CD8-positive, alpha-beta memory T cell (primary cell): ENCODE measurements at regions not wholly inside any gene's neighbourhood (a gene's known extent, or its start where the extent isn't known, plus 50 kb on each side); places are given as distances from the start of the nearest gene placed in this dataset.

Experiments
- CTCF ChIA-PET: fragments of 350-600 bp; sonication (Branson Sonifier 250); formaldehyde crosslinking; loops from one replicate; lab custom pipeline; 2021; ENCODE audit warnings: antibody characterized with exemption; lab: Charles Lee
- POLR2A ChIA-PET: fragments of 350-600 bp; sonication (Branson Sonifier 250); formaldehyde crosslinking; loops from one replicate; lab custom pipeline; 2021; ENCODE audit warnings: antibody characterized with exemption; lab: Charles Lee
- DNase-seq, 5 donors: peaks; one replicate each; pipeline versions ENCODE4 v3.0.0 to v3.0.0-alpha.2; 2020 to 2022; ENCODE audit warnings: mixed read lengths in 1 of 5
- H3K27ac ChIP-seq: one replicate; pipeline ENCODE4 v1.7.0; 2013; ENCODE audit warnings: low read depth, mild to moderate bottlenecking, low read length, moderate library complexity
- H3K27me3 ChIP-seq: 2 replicates; pipeline ENCODE4 v1.7.0; 2013; ENCODE audit warnings: low read length, mild to moderate bottlenecking; ENCODE audit not compliant: insufficient read depth, poor library complexity, severe bottlenecking
- H3K36me3 ChIP-seq: 2 replicates; pipeline ENCODE4 v1.7.0; 2013; ENCODE audit warnings: mild to moderate bottlenecking, low read length, moderate library complexity; ENCODE audit not compliant: insufficient read depth
- H3K4me1 ChIP-seq: 2 replicates; pipeline ENCODE4 v1.7.0; 2013; ENCODE audit warnings: mild to moderate bottlenecking, low read length, moderate library complexity; ENCODE audit not compliant: insufficient read depth
- H3K4me3 ChIP-seq: 2 replicates; pipeline ENCODE4 v1.7.0; 2013; ENCODE audit warnings: mild to moderate bottlenecking, low read length
- H3K9me3 ChIP-seq: 2 replicates; pipeline ENCODE4 v1.7.0; 2013; ENCODE audit warnings: mild to moderate bottlenecking, low read length
- H3K27ac Mint-ChIP-seq, 8 donors: one replicate each; pipeline ENCODE4 v1.8.0; 2020 to 2021; ENCODE audit warnings: mixed read lengths in 8 of 8, mild to moderate bottlenecking in 6 of 8, inconsistent platforms in 3 of 8, moderate library complexity in 3 of 8
- H3K27me3 Mint-ChIP-seq, 2 donors: one replicate each; pipeline ENCODE4 v1.8.0; 2020 to 2021; ENCODE audit warnings: mixed read lengths in 2 of 2, mild to moderate bottlenecking in 1 of 2, moderate library complexity in 1 of 2
- H3K36me3 Mint-ChIP-seq, 3 donors: one replicate each; pipeline ENCODE4 v1.8.0; 2020 to 2021; ENCODE audit warnings: mixed read lengths in 3 of 3, inconsistent platforms in 1 of 3, mild to moderate bottlenecking in 1 of 3
- H3K4me1 Mint-ChIP-seq, 3 donors: one replicate each; pipeline ENCODE4 v1.8.0; 2020 to 2021; ENCODE audit warnings: mixed read lengths in 3 of 3, inconsistent platforms in 1 of 3, mild to moderate bottlenecking in 1 of 3
- H3K4me3 Mint-ChIP-seq, 7 donors: one replicate each; pipeline ENCODE4 v1.8.0; 2020 to 2021; ENCODE audit warnings: mixed read lengths in 7 of 7, mild to moderate bottlenecking in 6 of 7, moderate library complexity in 4 of 7, inconsistent platforms in 2 of 7
- H3K9me3 Mint-ChIP-seq, 5 donors: one replicate each; pipeline ENCODE4 v1.8.0; 2020 to 2022; ENCODE audit warnings: mixed read lengths in 5 of 5, mild to moderate bottlenecking in 3 of 5, moderate library complexity in 2 of 5, inconsistent platforms in 1 of 5

- Mint-ChIP-seq H3K4me3 (no peak overlapping the region), H3K36me3 (peaks cover 0 to 6% (median 0%) of the 10 kb centered on the region in 3 donors), H3K4me1 (peaks cover 37 to 44% (median 43%) of the 10 kb centered on the region in 3 donors), H3K27me3 (peaks cover 0 to 1% of the 10 kb centered on the region in 2 donors), H3K9me3 (no peaks in the 10 kb centered on the region), H3K27ac (peak overlapping the region in 3 of 8 donors; percentile 7 to 32 (median 10))
- Histone ChIP-seq H3K36me3 (no peaks in the 10 kb centered on the region), H3K9me3 (no peaks in the 10 kb centered on the region), H3K27me3 (no peaks in the 10 kb centered on the region), H3K27ac (no peak overlapping the region), H3K4me1 (peaks cover 26% of the 10 kb centered on the region), H3K4me3 (no peak overlapping the region)
- CTCF ChIA-PET, result interaction anchor here (0.6 kb wide), 1 partner anchor 247 kb away, joined by 3 read pairs; no protein-coding TSS in a partner anchor
- POLR2A ChIA-PET, result interaction anchor here (0.6 kb wide), 1 partner anchor 139 kb away, joined by 3 read pairs; no protein-coding TSS in a partner anchor
- no peak for DNase-seq
Observed at GRCh38 chr3:18683900-18684299, 258.8 kb upstream of the SATB1 start.

GRCh38 chr3:18681818-18682345 is 256.7 kb upstream of the SATB1 start:
- Mint-ChIP-seq H3K4me1 (peaks cover 58 to 64% (median 63%) of the 10 kb centered on the region in 3 donors), H3K36me3 (peaks cover 0 to 6% (median 0%) of the 10 kb centered on the region in 3 donors), H3K4me3 (peak overlapping the region in 3 of 7 donors; percentile 5 to 42 (median 20)), H3K27ac (peak overlapping the region in 6 of 8 donors; percentile 4 to 75 (median 12)), H3K9me3 (no peaks in the 10 kb centered on the region), H3K27me3 (peaks cover 0 to 1% of the 10 kb centered on the region in 2 donors)
- Histone ChIP-seq H3K36me3 (no peaks in the 10 kb centered on the region), H3K9me3 (no peaks in the 10 kb centered on the region), H3K4me1 (peaks cover 41% of the 10 kb centered on the region), H3K27me3 (no peaks in the 10 kb centered on the region), H3K4me3 (no peak overlapping the region), H3K27ac (no peak overlapping the region)
- DNase-seq, result no peak
- POLR2A ChIA-PET, result interaction anchor here (0.6 kb wide), 1 partner anchor 89 kb away, joined by 3 read pairs; no protein-coding TSS in a partner anchor
- CTCF ChIA-PET, result no interaction called here

GRCh38 chr3:18680758-18681157 is 255.6 kb upstream of the SATB1 start:
- Mint-ChIP-seq H3K9me3 (no peaks in the 10 kb centered on the region), H3K36me3 (peaks cover 0 to 4% (median 0%) of the 10 kb centered on the region in 3 donors), H3K4me1 (peaks cover 59 to 69% (median 68%) of the 10 kb centered on the region in 3 donors), H3K27me3 (peaks cover 0 to 2% of the 10 kb centered on the region in 2 donors), H3K4me3 (no peak overlapping the region), H3K27ac (peak overlapping the region in 3 of 8 donors; percentile 4 to 90 (median 29))
- POLR2A ChIA-PET, result no interaction called here
- Histone ChIP-seq H3K36me3 (no peaks in the 10 kb centered on the region), H3K27me3 (no peaks in the 10 kb centered on the region), H3K4me1 (peaks cover 41% of the 10 kb centered on the region), H3K27ac (no peak overlapping the region), H3K9me3 (no peaks in the 10 kb centered on the region), H3K4me3 (no peak overlapping the region)
- no peak for DNase-seq
- CTCF ChIA-PET, result no interaction called here

GRCh38 chr3:18679238-18679637 is 254.1 kb upstream of the SATB1 start:
- Mint-ChIP-seq H3K27me3 (peaks cover 0 to 2% of the 10 kb centered on the region in 2 donors), H3K4me3 (peak overlapping the region; percentile 29 to 71 (median 48)), H3K36me3 (no peaks in the 10 kb centered on the region), H3K27ac (peak overlapping the region; percentile 15 to 90 (median 68)), H3K4me1 (peaks cover 64 to 78% (median 76%) of the 10 kb centered on the region in 3 donors), H3K9me3 (no peaks in the 10 kb centered on the region)
- H3K4me3 ChIP-seq, result no peak overlapping the region
- DNase-seq, result peak in 3 of 5 donors; percentile 5 to 65 (median 41)
- no peaks in the 10 kb centered on the region for H3K27me3 ChIP-seq
- no peaks in the 10 kb centered on the region for H3K36me3 ChIP-seq
- ChIA-PET CTCF (interaction anchor here (0.7 to 1.0 kb wide), 2 partner anchors 42 to 79 kb away, joined by 3 read pairs; no protein-coding TSS in a partner anchor), POLR2A (interaction anchor here (0.6 to 1.4 kb wide), 2 partner anchors 180 to 234 kb away, joined by 3 to 4 read pairs; no protein-coding TSS in a partner anchor)
- H3K9me3 ChIP-seq, result no peaks in the 10 kb centered on the region
- H3K4me1 ChIP-seq, result peaks cover 49% of the 10 kb centered on the region
- H3K27ac ChIP-seq, result no peak overlapping the region

GRCh38 chr3:18675197-18675596 is 250.1 kb upstream of the SATB1 start:
- POLR2A ChIA-PET, result no interaction called here

GRCh38 chr3:18672561-18672960 is 247.4 kb upstream of the SATB1 start:
- no peak for DNase-seq
- Histone ChIP-seq H3K4me3 (no peak overlapping the region), H3K36me3 (no peaks in the 10 kb centered on the region), H3K4me1 (peaks cover 13% of the 10 kb centered on the region), H3K27ac (no peak overlapping the region), H3K9me3 (no peaks in the 10 kb centered on the region), H3K27me3 (no peaks in the 10 kb centered on the region)
- ChIA-PET CTCF (no interaction called here), POLR2A (no interaction called here)
- Mint-ChIP-seq H3K4me3 (peak overlapping the region in 3 of 7 donors; percentile 9 to 27 (median 12)), H3K4me1 (peaks cover 17 to 34% (median 34%) of the 10 kb centered on the region in 3 donors), H3K9me3 (no peaks in the 10 kb centered on the region), H3K27me3 (peaks cover 0 to 1% of the 10 kb centered on the region in 2 donors), H3K27ac (no peak overlapping the region), H3K36me3 (no peaks in the 10 kb centered on the region)

More at GRCh38 chr3:18675197-18675596, 250.1 kb upstream of the SATB1 start:
- Histone ChIP-seq H3K9me3 (no peaks in the 10 kb centered on the region), H3K4me3 (no peak overlapping the region), H3K4me1 (peaks cover 39% of the 10 kb centered on the region), H3K36me3 (no peaks in the 10 kb centered on the region), H3K27me3 (no peaks in the 10 kb centered on the region), H3K27ac (no peak overlapping the region)
- Mint-ChIP-seq H3K27ac (peak overlapping the region in 1 of 8 donors; percentile 30), H3K36me3 (no peaks in the 10 kb centered on the region), H3K27me3 (peaks cover 0 to 2% of the 10 kb centered on the region in 2 donors), H3K4me3 (peak overlapping the region in 1 of 7 donors; percentile 10), H3K9me3 (no peaks in the 10 kb centered on the region), H3K4me1 (peaks cover 42 to 53% (median 52%) of the 10 kb centered on the region in 3 donors)
- CTCF ChIA-PET, result no interaction called here
- DNase-seq, result no peak

GRCh38 chr3:18670759-18671158 is 245.6 kb upstream of the SATB1 start:
- H3K4me3 ChIP-seq, result no peak overlapping the region
- Mint-ChIP-seq H3K4me3 (no peak overlapping the region), H3K36me3 (no peaks in the 10 kb centered on the region), H3K4me1 (peaks cover 9 to 23% (median 22%) of the 10 kb centered on the region in 3 donors), H3K27ac (no peak overlapping the region), H3K27me3 (no peaks in the 10 kb centered on the region), H3K9me3 (no peaks in the 10 kb centered on the region)
- no peak overlapping the region for H3K27ac ChIP-seq
- CTCF ChIA-PET, result interaction anchor here (1.1 kb wide), 1 partner anchor 88 kb away, joined by 3 read pairs; no protein-coding TSS in a partner anchor
- no peak for DNase-seq
- H3K9me3 ChIP-seq, result no peaks in the 10 kb centered on the region
- H3K4me1 ChIP-seq, result peaks cover 11% of the 10 kb centered on the region
- H3K36me3 ChIP-seq, result no peaks in the 10 kb centered on the region
- no peaks in the 10 kb centered on the region for H3K27me3 ChIP-seq
- POLR2A ChIA-PET, result no interaction called here

- no peak for DNase-seq
- Histone ChIP-seq H3K4me1 (peaks cover 3% of the 10 kb centered on the region), H3K27ac (no peak overlapping the region), H3K4me3 (no peak overlapping the region), H3K27me3 (no peaks in the 10 kb centered on the region), H3K9me3 (no peaks in the 10 kb centered on the region), H3K36me3 (no peaks in the 10 kb centered on the region)
- H3K9me3 Mint-ChIP-seq, result no peaks in the 10 kb centered on the region
- CTCF ChIA-PET, result no interaction called here
- H3K27me3 Mint-ChIP-seq, result no peaks in the 10 kb centered on the region
- H3K27ac Mint-ChIP-seq, result no peak overlapping the region
- POLR2A ChIA-PET, result no interaction called here
- peaks cover 4 to 14% (median 12%) of the 10 kb centered on the region in 3 donors for H3K4me1 Mint-ChIP-seq
- H3K4me3 Mint-ChIP-seq, result no peak overlapping the region
- no peaks in the 10 kb centered on the region for H3K36me3 Mint-ChIP-seq
Observed at GRCh38 chr3:18669374-18669773, 244.2 kb upstream of the SATB1 start.
